Stimulated activated CD4-positive, alpha-beta T cell treated with anti-CD3 and anti-CD28 coated beads, Interleukin-15, amount 100 ng/mL, for 1 hour (primary cell): ENCODE measurements at regions not wholly inside any gene's neighbourhood (a gene's known extent, or its start where the extent isn't known, plus 50 kb on each side); places are given as distances from the start of the nearest gene placed in this dataset.
"Not testable (repeated sequence)": the region's sequence is repeated elsewhere in the genome, so short reads cannot be mapped to it uniquely, and the experiment has no call there.

Experiments
- DNase-seq, 2 donors: peaks; one replicate each; pipeline ENCODE4 v3.0.0-alpha.2; 2020; ENCODE audit warnings: low read depth in 1 of 2, low spot score in 1 of 2

DNA sequence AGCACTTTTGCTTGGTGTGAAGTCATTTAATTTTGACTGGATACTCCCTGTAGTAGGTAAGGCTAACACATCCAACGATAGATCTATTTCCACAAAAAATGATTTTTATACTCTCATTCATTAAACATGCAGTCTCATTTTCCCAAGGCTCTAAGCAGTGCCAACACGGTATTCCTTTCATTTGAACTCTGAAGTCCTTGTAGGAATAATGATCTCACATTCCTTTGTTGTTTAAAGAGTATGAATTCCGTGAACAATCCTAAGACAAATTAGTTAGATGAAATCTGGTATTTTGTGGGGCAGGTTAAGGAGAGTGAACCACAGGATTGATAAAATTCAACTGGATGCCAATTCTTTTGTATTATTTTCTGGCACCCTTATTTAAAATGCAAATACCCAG lies 66.6 kb downstream of the LACC1 start:
- DNase-seq = no peak

DNA sequence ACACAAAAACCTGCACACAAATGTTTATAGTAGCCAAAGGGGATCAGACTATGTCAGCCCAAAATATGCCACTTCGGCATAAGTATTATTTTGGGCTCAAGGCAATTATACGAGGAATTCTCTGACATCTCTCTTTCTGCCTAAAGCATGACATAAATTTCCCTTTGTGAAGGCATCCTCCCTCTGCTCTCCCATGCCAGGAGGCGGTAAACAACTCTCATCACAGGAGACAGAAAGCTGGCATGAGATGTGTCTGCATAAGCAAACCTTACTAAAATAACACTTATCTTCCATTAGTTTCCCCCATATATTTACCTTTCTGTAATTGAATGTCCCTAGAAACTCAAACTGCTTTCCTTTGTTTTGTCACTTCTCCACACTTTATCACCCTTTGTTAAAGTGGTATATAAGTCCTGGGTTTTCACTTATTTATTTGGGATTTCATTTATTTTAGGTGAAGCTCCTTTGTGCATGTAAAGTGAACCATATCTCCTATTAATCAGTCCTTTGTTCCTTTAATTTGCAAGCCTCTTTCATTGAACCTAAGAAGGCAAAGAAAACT lies 68.3 kb downstream of the LACC1 start:
- no peak for DNase-seq

DNA sequence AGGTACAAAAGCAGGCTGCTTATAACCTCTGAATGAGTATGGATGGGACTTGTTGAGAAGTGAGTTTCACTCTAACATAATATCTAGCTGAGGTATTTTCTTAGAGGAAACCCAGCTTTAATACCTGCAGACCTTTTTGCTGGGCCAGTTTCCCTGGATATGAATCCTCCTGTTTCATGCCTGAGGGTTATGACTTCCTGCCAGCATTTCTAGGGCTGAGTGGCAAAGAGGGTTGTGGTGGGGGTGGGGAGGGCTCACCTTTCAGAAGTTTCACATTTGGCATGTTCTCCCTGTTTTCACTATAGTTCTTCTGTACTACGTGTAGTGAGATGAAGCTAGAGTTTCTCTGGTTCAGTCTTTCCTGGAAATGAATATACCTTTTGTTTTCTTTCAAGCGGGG lies 73.7 kb downstream of the LACC1 start:
- DNase-seq = no peak

DNA sequence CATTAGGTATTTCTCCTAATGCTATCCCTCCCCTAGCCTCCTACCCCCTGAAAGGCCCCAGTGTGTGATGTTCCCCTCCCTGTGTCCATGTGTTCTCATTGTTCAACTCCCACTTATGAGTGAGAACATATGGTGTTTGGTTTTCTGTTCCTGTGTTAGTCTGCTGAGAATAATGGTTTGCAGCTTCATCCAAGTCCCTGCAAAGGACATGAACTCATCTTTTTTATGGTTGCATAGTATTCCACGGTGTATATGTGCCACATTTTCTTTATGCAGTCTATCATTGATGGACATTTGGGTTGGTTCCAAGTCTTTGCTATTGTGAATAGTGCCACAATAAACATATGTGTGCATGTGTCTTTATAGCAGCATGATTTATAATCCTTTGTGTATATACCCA lies 77.3 kb downstream of the LACC1 start:
- DNase-seq = not testable (repeated sequence)

DNA sequence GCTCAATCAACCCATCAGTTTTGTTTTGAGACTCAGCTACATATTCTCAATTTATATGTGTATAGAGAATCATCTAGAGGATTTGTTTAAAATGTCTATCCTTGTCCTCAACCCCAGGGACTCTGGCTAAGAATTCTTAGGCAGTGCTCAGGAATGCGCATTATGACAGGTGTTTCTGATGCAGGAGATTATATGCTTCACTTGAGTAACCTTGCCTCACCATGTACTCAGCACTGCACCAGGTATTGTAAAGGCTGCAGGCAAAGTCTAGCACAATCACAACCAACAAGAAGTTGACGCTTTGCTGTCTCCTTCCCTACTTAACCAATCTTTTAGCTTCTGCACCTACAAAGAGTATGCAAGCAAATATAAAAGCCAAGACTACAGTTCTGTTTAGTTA lies 79.6 kb downstream of the LACC1 start:
- DNase-seq = no peak

DNA sequence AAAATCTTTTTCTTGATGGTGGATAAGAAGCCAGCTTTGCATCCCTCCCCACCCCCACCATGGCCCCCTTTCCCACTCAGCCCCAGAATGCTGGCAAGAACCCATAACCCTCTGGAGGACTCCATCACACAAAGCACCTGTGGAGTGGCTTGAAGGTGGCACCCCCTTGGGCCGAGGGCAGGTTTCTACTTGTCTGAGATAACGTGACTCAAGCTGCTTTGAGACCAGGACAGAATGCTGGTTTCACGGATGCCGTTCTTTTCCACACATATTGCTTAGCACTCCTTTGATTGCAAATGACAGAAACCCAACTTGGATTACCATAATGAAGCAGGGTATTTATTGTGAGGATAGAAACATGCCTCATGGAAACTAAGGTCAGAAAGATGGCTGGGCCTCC lies 82.2 kb downstream of the LACC1 start:
- DNase-seq = no peak

DNA sequence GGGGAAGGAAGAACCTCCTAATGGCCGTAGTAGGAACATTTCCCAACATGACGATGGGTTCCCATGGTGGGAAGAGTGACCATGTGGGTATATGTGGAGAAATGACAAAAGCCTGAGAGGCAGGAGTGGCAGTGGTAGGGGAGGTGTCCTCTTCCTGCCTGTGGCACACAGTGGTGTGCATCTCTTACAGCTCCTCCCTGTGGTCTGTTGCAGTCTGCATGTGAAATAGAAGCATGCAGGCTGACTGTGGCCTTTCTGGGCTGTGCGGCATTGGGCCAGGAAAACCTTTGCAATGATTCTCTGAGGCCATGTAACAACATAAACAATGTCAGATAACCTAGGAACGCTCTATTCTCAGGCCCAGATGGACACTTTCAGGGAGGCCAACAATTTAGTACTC lies 84.0 kb downstream of the LACC1 start:
- DNase-seq = no peak

DNA sequence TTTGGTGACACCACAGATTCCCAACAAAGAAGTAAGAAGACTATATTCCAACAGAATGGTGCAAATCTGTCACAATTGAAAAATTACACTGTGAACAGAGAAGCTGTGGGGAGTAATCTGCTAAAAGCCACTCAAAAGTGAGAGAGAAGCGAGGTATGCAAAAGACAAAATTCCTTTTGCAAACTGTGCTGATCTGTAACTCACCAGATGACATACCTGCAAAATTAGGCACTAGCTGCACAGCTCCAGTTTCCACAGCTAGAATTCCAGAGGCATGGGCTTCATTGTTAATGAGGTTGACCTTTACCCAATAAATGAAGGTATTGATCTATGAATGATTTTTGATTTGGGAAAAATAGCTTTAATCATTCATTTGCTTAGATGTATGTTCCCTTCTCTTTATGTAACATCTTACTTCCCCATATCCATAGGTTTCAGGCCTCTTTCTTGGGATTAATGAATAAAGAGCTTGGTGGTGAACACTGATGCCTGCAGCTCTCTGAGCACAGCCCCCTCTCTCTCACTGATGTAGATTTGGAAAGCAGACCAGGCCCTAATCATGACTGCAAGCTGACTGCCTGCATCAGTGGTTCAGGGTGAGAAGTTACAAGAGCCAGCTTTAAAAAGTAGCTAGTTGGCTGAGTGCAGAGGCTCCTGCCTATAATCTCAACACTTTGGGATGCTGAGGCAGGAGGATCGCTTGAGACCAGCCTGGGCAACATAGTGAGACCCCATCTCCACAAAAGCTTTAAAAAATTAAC lies 85.2 kb downstream of the LACC1 start:
- no peak for DNase-seq

DNA sequence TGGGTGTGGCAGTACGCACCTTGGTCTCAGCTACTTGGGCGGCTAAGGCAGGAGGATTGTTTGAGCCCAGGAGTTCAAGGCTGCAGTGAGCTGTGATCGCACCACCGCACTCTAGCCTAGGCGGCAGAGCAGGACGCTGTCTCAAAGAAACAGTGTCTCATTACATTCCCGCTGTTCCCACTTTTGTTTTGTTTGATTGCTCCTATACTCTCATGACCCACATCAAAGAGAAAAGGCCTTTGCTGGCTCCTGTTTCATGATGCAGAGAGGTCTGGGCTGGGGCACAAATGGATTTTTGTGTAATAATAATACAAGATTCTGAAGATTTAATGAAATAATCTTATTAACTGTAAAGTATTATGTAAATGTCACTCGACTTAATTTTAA lies 85.7 kb downstream of the LACC1 start:
- DNase-seq = no peak

DNA sequence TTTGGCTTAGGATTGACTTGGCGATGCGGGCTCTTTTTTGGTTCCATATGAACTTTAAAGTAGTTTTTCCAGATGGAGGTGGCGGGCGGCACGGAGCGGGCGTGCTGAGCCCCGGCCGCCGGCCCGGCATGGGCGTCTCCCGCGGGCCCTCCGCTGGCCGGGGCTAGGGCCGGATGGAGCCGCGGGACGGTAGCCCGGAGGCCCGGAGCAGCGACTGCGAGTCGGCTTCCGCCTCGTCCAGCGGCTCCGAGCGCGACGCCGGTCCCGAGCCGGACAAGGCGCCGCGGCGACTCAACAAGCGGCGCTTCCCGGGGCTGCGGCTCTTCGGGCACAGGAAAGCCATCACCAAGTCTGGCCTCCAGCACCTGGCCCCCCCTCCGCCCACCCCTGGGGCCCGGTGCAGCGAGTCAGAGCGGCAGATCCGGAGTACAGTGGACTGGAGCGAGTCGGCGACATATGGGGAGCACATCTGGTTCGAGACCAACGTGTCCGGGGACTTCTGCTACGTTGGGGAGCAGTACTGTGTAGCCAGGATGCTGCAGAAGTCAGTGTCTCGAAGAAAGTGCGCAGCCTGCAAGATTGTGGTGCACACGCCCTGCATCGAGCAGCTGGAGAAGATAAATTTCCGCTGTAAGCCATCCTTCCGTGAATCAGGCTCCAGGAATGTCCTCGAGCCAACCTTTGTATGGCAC lies 88.7 kb downstream of the LACC1 start:
- not testable (repeated sequence) for DNase-seq

DNA sequence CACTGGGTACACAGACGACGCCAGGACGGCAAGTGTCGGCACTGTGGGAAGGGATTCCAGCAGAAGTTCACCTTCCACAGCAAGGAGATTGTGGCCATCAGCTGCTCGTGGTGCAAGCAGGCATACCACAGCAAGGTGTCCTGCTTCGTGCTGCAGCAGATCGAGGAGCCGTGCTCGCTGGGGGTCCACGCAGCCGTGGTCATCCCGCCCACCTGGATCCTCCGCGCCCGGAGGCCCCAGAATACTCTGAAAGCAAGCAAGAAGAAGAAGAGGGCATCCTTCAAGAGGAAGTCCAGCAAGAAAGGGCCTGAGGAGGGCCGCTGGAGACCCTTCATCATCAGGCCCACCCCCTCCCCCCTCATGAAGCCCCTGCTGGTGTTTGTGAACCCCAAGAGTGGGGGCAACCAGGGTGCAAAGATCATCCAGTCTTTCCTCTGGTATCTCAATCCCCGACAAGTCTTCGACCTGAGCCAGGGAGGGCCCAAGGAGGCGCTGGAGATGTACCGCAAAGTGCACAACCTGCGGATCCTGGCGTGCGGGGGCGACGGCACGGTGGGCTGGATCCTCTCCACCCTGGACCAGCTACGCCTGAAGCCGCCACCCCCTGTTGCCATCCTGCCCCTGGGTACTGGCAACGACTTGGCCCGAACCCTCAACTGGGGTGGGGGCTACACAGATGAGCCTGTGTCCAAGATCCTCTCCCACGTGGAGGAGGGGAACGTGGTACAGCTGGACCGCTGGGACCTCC lies 89.4 kb downstream of the LACC1 start:
- not testable (repeated sequence) for DNase-seq

DNA sequence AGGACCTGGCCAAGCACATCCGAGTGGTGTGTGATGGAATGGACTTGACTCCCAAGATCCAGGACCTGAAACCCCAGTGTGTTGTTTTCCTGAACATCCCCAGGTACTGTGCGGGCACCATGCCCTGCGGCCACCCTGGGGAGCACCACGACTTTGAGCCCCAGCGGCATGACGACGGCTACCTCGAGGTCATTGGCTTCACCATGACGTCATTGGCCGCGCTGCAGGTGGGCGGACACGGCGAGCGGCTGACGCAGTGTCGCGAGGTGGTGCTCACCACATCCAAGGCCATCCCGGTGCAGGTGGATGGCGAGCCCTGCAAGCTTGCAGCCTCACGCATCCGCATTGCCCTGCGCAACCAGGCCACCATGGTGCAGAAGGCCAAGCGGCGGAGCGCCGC lies 90.2 kb downstream of the LACC1 start:
- not testable (repeated sequence) for DNase-seq

DNA sequence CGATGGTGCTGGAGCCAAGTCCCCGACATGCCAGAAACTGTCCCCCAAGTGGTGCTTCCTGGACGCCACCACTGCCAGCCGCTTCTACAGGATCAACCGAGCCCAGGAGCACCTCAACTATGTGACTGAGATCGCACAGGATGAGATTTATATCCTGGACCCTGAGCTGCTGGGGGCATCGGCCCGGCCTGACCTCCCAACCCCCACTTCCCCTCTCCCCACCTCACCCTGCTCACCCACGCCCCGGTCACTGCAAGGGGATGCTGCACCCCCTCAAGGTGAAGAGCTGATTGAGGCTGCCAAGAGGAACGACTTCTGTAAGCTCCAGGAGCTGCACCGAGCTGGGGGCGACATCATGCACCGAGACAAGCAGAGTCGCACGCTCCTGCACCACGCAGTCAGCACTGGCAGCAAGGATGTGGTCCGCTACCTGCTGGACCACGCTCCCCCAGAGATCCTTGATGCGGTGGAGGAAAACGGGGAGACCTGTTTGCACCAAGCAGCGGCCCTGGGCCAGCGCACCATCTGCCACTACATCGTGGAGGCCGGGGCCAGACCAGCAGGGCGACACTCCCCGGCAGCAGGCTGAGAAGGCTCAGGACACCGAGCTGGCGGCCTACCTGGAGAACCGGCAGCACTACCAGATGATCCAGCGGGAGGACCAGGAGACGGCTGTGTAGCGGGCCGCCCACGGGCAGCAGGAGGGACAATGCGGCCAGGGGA lies 91.0 kb downstream of the LACC1 start:
- not testable (repeated sequence) for DNase-seq

DNA sequence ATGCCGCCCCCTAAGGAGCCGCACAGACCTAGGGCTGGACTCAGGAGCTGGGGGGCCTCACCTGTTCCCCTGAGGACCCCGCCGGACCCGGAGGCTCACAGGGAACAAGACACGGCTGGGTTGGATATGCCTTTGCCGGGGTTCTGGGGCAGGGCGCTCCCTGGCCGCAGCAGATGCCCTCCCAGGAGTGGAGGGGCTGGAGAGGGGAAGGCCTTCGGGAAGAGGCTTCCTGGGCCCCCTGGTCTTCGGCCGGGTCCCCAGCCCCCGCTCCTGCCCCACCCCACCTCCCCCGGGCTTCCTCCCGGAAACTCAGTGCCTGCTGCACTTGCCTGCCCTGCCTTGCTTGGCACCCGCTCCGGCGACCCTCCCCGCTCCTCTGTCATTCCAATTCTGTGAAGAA lies 91.6 kb downstream of the LACC1 start:
- not testable (repeated sequence) for DNase-seq

DNA sequence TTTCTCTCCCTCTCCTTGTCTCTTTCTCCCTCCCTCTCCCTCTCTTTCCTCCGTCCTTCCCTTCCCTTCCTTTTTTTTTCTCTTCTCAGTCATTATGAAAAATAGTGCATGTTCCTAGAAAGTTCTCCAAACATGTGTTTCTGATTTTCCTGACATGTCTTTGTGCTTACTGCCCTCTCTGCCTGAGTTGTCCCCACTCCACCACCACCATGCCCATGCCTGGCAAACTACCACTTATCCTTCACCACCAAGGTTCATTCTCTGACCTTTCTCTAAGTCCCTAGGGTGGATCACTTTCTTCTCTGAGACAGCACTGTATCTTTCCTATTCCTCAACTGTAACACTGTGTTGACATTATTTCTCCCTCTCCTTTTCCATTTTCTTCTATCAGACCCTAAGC lies 98.2 kb downstream of the LACC1 start:
- DNase-seq = no peak

DNA sequence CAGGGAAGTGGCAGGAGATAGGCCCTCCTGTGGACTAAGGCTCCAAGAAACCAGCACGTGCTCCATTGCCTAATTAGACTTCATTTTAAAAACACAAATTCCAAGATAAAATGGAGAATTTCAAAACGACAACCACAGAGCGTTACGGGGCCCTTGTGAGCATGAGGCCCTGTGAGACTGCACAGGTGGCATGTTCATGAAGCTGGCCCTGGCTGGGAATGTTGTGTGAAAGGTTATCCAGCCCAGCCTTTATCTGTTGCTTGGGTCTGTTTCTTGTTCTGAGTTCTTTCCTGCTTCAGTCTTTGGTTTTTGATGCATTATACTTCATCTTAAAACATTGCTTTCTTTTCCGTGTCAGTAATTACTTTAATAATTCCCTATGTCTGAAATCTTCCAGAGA lies 99.0 kb downstream of the LACC1 start:
- no peak for DNase-seq

DNA sequence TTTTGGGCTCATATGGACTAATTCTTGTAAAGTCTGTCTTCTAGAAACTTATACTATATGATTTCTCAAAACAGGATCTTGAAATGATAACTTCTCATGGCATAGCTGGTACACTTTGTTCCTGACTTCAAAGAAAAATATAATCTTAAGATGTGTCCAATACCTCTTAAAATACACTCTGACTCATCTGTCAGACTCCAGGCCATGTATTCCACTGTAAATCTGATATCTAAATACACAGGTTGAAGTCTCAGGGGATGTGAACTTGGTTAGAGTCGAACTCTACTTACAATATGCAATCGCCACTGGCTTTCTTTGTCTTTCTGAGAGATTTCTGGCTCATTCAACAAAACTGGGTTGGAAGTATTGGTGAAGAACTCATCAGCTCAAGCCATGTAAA lies 99.8 kb downstream of the LACC1 start:
- no peak for DNase-seq

DNA sequence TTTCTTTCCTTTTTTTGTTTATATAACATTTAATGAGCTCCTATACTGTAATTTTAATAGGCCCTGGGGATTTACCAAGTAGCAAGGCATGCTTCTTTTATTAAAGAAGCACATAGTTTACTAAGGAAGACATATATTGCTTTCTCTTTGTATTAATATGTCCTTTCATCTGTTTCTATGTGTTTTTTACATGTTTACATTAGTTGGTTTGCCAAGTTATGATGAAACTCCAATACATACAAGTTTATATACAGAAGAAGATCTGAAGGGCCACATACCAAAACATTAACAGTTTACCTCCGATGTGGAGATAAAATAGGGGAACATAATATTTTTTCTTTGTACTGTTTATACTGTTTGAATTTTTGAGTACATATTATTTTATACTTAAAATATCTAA lies 100.9 kb downstream of the LACC1 start:
- no peak for DNase-seq

DNA sequence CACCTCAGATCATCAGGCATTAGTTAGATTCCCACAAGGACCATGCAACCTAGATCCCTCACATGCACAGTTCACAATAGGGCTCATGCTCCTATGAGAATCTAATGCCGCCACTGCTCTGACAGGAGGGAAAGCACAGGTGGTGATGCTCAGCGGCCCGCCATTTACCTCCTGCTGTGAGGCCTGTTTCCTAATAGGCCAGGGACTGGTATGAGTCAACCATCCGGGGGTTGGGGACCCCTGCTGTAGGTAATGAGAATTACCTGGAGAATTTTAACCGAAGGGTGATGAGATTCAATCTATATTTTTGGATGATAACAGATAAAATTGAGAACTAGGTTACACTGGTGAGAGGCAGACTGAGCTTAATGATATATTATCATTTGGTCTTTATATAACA lies 101.4 kb downstream of the LACC1 start:
- no peak for DNase-seq

DNA sequence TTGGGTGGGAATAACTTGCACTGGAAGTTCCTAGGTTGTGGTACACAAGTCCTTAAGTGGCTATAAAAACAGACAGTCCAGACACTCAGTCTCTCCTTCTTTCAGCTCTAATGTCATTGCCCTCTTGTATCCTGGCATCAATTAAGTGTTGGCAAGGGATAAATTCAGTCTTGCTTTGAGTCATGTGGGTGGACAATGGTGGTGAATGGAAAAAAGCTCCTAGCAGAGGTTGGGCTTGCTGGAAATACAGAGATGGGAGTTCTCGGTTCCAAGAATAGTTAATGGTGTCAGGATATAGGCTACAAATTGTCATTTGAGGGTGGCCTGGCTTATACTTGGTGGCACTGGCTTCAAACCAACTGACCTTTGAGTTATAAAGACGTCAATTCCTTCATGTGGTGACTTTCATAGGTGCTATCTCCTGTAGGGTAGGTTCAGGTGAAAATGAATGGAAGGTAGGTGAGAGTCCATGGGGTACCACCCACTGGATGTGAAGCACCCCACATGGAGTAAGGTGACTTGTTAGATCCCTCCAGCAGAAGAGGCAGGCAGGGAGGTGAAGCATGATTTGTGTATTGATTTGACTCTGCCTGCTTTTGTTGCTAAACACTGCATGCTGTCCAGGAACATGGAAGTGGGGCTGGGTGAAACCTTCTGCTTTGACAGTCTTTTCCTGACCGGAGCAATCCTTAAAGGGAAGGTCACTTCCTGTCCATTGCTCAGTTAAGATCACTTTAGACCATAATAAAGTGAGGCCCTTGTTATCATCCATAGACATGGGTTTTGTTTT lies 102.0 kb downstream of the LACC1 start:
- no peak for DNase-seq
